ENCODE measurements at regions not wholly inside any gene's neighbourhood (a gene's known extent, or its start where the extent isn't known, plus 50 kb on each side); places are given as distances from the start of the nearest gene placed in this dataset.
"Not testable (repeated sequence)": the region's sequence is repeated elsewhere in the genome, so short reads cannot be mapped to it uniquely, and the experiment has no call there.

DNA sequence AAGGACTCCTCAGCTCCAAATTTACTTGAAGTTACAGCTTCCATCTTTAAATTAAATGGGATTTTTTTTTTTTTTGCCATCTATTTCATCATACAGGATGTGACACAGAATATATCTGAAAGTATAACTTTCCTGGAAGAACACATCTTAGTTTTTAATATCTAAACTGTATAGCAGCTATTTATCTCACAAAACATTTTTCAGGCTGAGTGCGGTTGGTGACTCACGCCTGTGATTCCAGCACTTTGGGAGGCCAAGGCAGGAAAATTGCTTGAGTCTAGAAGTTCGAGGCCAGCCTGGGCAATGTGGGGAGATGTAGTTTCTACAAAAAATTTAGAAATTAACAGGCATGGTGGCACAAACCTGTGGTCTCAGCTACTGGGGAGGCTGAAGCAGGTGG, 142.3 kb upstream of the KCNJ18 start:
- not testable (repeated sequence) for TF ChIP-seq ZNF337 (CRISPR knock-in tag; IDR thresholded peaks at IDR 0.05; ENCODE audit: borderline replicate concordance, low read depth); HOXA7 (CRISPR knock-in tag; IDR thresholded peaks at IDR 0.05); NR1H2 (CRISPR knock-in tag; IDR thresholded peaks at IDR 0.05; ENCODE audit: borderline replicate concordance, low read depth); MIER3 (CRISPR knock-in tag; IDR thresholded peaks at IDR 0.05; ENCODE audit: borderline replicate concordance); EZH2 (conservative IDR thresholded peaks at IDR 0.05; ENCODE audit: low read depth, low read length); NFE2L1 (CRISPR knock-in tag; IDR thresholded peaks at IDR 0.05; ENCODE audit: borderline replicate concordance)
- TF ChIP-seq, protein P1, sequence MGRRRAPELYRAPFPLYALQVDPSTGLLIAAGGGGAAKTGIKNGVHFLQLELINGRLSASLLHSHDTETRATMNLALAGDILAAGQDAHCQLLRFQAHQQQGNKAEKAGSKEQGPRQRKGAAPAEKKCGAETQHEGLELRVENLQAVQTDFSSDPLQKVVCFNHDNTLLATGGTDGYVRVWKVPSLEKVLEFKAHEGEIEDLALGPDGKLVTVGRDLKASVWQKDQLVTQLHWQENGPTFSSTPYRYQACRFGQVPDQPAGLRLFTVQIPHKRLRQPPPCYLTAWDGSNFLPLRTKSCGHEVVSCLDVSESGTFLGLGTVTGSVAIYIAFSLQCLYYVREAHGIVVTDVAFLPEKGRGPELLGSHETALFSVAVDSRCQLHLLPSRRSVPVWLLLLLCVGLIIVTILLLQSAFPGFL (CRISPR knock-in tag; IDR thresholded peaks at IDR 0.05), result not testable (repeated sequence)

All from HepG2 (cell line).